Fibroblast of lung (primary cell): ENCODE measurements at regions not wholly inside any gene's neighbourhood (a gene's known extent, or its start where the extent isn't known, plus 50 kb on each side); places are given as distances from the start of the nearest gene placed in this dataset.

Source experiments
- CTCF ChIP-seq, 2 donors: IDR thresholded peaks in 1 of 2; conservative IDR thresholded peaks in 1 of 2; 1 replicate in 1 of 2; 2 replicates in 1 of 2; pipeline ENCODE4 v1.5.1; 2011 to 2012; ENCODE audit warnings: low read length in 2 of 2, control low read depth in 1 of 2, inconsistent platforms in 1 of 2, low read depth in 1 of 2, mild to moderate bottlenecking in 1 of 2
- EZH2 ChIP-seq: IDR thresholded peaks from 2 replicates; pipeline ENCODE4 v1.5.1; 2012; ENCODE audit warnings: low read length, control low read depth, mild to moderate bottlenecking; ENCODE audit errors: missing control alignments

- TF ChIP-seq CTCF (conservative IDR thresholded peaks at IDR 0.05 in 1 of 2, IDR thresholded peaks at IDR 0.05 in 1 of 2; ENCODE audit: low read depth in 1 of 2, low read length in 2 of 2) (no peak), EZH2 (no peak)
These were observed 379.8 kb upstream of the FANCL start for GRCh38 chr2:58620896-58621295.
